ENCODE measurements at regions not wholly inside any gene's neighbourhood (a gene's known extent, or its start where the extent isn't known, plus 50 kb on each side); places are given as distances from the start of the nearest gene placed in this dataset.

- no peak overlapping the region for H3K4me3 ChIP-seq (ENCODE audit: low read depth, low read length)
- H3K27me3 ChIP-seq (ENCODE audit: control insufficient read depth, insufficient read depth, low read length) = no peaks in the 10 kb centered on the region
- DNase-seq (ENCODE audit: low read depth, low spot score) = no peak
- ChIA-PET POLR2A (no interaction called here), CTCF (interaction anchor here (1.1 to 1.6 kb wide), 2 partner anchors 20 to 304 kb away, joined by 3 to 4 read pairs; no protein-coding TSS in a partner anchor)
- H3K27ac ChIP-seq (ENCODE audit: low read depth, low read length) = no peak overlapping the region
- no peak for TF ChIP-seq CTCF (IDR thresholded peaks at IDR 0.05; ENCODE audit: low read depth, low read length)
- no peaks in the 10 kb centered on the region for H3K9me3 ChIP-seq (ENCODE audit: control insufficient read depth, insufficient read depth, low read length)
Observed at GRCh38 chr21:27260728-27261127, 293.8 kb upstream of the ADAMTS5 start.

GRCh38 chr21:27258742-27259448, 292.0 kb upstream of the ADAMTS5 start:
- no peak for DNase-seq (ENCODE audit: low read depth, low spot score)
- no peaks in the 10 kb centered on the region for H3K9me3 ChIP-seq (ENCODE audit: control insufficient read depth, insufficient read depth, low read length)
- POLR2A ChIA-PET = no interaction called here
- H3K27me3 ChIP-seq (ENCODE audit: control insufficient read depth, insufficient read depth, low read length) = no peaks in the 10 kb centered on the region
- no peak overlapping the region for H3K27ac ChIP-seq (ENCODE audit: low read depth, low read length)
- CTCF ChIA-PET = no interaction called here
- no peak for TF ChIP-seq CTCF (IDR thresholded peaks at IDR 0.05; ENCODE audit: low read depth, low read length)
- H3K4me3 ChIP-seq (ENCODE audit: low read depth, low read length) = no peak overlapping the region

GRCh38 chr21:27257908-27258556, 291.1 kb upstream of the ADAMTS5 start:
- POLR2A ChIA-PET = no interaction called here
- CTCF ChIA-PET = interaction anchor here (0.5 kb wide), 1 partner anchor 299 kb away, joined by 4 read pairs; no protein-coding TSS in a partner anchor

GRCh38 chr21:27257226-27257625, 290.3 kb upstream of the ADAMTS5 start:
- DNase-seq (ENCODE audit: low read depth, low spot score) = no peak
- Histone ChIP-seq H3K27ac (ENCODE audit: low read depth, low read length) (no peak overlapping the region), H3K9me3 (ENCODE audit: control insufficient read depth, insufficient read depth, low read length) (no peaks in the 10 kb centered on the region), H3K27me3 (ENCODE audit: control insufficient read depth, insufficient read depth, low read length) (no peaks in the 10 kb centered on the region), H3K4me3 (ENCODE audit: low read depth, low read length) (no peak overlapping the region)
- ChIA-PET POLR2A (no interaction called here), CTCF (no interaction called here)
- no peak for TF ChIP-seq CTCF (IDR thresholded peaks at IDR 0.05; ENCODE audit: low read depth, low read length)

More at GRCh38 chr21:27257908-27258556, 291.1 kb upstream of the ADAMTS5 start:
- Histone ChIP-seq H3K27ac (ENCODE audit: low read depth, low read length) (no peak overlapping the region), H3K4me3 (ENCODE audit: low read depth, low read length) (no peak overlapping the region), H3K9me3 (ENCODE audit: control insufficient read depth, insufficient read depth, low read length) (no peaks in the 10 kb centered on the region), H3K27me3 (ENCODE audit: control insufficient read depth, insufficient read depth, low read length) (no peaks in the 10 kb centered on the region)
- no peak for TF ChIP-seq CTCF (IDR thresholded peaks at IDR 0.05; ENCODE audit: low read depth, low read length)
- DNase-seq (ENCODE audit: low read depth, low spot score) = no peak

GRCh38 chr21:27251752-27252151, 284.9 kb upstream of the ADAMTS5 start:
- H3K27me3 ChIP-seq (ENCODE audit: control insufficient read depth, insufficient read depth, low read length) = no peaks in the 10 kb centered on the region
- no peak for TF ChIP-seq CTCF (IDR thresholded peaks at IDR 0.05; ENCODE audit: low read depth, low read length)
- POLR2A ChIA-PET = no interaction called here
- no peak for DNase-seq (ENCODE audit: low read depth, low spot score)
- CTCF ChIA-PET = no interaction called here
- no peak overlapping the region for H3K27ac ChIP-seq (ENCODE audit: low read depth, low read length)
- H3K4me3 ChIP-seq (ENCODE audit: low read depth, low read length) = no peak overlapping the region
- H3K9me3 ChIP-seq (ENCODE audit: control insufficient read depth, insufficient read depth, low read length) = no peaks in the 10 kb centered on the region
